GM12873 (cell line): ENCODE measurements at regions not wholly inside any gene's neighbourhood (a gene's known extent, or its start where the extent isn't known, plus 50 kb on each side); places are given as distances from the start of the nearest gene placed in this dataset.

ENCODE experiments used
- TF ChIP-seq, protein P1 (sequence below): IDR thresholded peaks from 2 replicates; pipeline ENCODE4 v1.5.1; 2012; ENCODE audit warnings: low read depth, mild to moderate bottlenecking, moderate library complexity, low read length, control low read depth; ENCODE audit not compliant: insufficient read depth; ENCODE audit errors: missing control alignments

DNA sequence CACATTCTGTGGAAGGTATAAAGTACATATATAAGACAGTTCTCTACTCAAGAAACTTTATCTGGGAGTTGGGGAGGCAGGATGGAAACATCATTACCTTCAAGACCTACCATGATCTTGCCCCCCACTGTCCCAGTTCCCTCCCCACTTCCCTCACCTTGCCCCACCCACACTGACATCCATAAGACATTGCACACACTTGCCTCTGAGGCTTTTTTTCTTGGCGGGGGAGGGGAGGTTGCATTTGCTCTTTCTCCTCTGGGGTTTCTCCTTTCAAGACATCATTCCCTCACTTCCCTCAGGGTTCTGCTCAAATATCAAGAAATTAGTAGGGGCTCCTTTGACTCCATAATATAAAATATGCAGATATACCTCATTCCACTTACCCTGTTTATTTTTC, 276.0 kb downstream of the ARL4A start:
- TF ChIP-seq, protein P1, sequence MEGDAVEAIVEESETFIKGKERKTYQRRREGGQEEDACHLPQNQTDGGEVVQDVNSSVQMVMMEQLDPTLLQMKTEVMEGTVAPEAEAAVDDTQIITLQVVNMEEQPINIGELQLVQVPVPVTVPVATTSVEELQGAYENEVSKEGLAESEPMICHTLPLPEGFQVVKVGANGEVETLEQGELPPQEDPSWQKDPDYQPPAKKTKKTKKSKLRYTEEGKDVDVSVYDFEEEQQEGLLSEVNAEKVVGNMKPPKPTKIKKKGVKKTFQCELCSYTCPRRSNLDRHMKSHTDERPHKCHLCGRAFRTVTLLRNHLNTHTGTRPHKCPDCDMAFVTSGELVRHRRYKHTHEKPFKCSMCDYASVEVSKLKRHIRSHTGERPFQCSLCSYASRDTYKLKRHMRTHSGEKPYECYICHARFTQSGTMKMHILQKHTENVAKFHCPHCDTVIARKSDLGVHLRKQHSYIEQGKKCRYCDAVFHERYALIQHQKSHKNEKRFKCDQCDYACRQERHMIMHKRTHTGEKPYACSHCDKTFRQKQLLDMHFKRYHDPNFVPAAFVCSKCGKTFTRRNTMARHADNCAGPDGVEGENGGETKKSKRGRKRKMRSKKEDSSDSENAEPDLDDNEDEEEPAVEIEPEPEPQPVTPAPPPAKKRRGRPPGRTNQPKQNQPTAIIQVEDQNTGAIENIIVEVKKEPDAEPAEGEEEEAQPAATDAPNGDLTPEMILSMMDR = no peak

DNA sequence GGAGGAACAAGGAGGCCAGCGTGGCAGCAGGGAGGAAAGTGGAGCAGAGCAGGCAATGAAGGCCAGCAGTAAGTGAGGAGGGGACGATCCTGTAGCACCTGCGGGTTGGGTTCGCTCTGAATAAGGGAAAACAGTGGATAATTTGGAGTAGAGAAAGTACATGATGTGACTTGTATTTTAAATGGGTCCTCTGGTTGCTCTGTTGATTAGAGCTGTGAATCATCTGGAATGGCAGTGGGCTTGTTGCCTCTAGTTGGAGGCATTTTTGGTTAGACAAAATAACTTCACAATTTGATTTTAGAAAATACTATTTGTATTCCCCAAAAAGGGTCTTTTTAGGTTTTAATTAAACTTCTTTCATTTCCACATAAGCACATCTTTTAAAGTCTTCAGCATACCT, 277.4 kb downstream of the ARL4A start:
- TF ChIP-seq, protein P1 = no peak

DNA sequence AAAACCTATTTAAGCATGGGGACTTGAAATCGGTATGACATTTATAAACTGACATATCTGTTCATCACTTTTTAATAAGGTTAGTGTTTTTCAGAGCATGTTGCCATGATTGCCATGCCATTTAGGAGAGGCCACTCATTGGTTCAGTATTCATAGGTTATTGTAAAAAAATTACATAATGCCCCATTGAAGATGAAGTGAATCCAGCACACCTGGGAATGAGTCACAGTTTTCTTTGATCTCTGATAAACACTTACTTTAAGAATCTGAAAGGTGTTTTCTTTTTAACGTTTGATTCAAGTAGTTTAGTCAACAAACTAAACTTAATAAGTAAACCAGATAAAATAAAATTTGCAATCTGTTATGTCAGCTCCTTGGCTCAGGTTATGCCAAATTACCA, 278.3 kb downstream of the ARL4A start:
- TF ChIP-seq, protein P1 = no peak

DNA sequence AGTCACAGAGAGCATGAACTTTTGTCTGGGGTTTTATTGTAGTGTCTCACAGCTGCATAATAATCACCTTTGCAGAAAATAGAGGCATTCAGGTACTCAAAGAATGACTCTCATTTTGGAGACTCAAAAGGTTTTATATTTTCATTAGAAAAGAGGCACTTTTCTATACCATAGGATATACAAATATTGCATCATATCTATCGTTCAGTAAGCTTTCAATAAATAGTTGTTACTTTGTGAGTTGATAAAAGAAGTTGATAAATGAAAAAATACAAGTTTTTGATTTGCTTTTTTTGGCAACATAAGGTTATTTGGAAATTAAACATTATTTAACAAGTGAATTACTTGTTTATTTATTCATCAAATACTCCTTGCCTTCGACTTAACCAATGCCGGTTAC, 279.9 kb downstream of the ARL4A start:
- TF ChIP-seq, protein P1 = no peak

DNA sequence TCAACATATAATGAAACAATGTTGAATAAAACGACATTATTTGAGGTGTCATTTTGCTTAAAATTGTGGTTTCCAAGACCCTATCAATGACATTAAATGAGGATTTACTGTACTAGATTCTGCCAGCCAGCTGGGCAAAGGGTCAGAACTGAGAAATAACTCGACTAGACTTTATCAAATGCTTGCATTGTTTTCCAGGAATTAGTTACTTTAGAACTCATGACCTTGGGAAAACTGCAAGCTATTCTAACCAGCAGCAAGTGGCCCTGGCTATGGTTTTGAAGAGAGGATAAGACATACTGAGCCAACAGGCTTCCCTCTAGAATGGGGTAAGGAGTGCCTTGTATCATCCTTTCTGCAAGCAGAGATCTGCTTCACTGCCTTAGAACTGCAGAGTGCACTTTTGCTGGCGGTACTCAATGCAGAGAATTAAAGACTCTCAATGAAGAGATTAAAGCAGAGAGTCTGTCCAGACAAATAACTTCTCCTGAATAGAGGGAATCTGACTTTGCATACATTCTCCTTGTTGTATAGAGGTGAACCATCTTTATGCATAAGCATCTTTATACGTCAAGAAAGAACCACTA, 281.5 kb downstream of the ARL4A start:
- TF ChIP-seq, protein P1 = no peak

DNA sequence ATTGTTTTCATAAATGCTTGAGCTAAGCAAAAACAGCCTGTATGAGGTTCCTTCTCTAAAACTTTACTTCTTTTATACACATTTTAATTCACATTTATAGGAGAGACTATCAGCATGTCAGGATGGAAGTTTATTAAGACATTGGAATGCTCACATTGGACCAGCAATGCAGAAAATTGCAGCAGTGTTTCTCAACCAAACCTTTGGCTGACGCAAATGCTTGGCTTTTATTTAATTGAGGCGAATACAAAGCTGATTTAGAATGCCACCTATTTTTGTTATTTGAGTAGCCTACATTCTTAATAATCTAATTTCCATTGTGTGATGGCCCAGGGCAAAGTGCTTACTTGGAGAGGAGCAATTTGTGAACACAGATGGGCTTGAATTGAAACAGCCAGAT, 283.2 kb downstream of the ARL4A start:
- TF ChIP-seq, protein P1 = no peak

DNA sequence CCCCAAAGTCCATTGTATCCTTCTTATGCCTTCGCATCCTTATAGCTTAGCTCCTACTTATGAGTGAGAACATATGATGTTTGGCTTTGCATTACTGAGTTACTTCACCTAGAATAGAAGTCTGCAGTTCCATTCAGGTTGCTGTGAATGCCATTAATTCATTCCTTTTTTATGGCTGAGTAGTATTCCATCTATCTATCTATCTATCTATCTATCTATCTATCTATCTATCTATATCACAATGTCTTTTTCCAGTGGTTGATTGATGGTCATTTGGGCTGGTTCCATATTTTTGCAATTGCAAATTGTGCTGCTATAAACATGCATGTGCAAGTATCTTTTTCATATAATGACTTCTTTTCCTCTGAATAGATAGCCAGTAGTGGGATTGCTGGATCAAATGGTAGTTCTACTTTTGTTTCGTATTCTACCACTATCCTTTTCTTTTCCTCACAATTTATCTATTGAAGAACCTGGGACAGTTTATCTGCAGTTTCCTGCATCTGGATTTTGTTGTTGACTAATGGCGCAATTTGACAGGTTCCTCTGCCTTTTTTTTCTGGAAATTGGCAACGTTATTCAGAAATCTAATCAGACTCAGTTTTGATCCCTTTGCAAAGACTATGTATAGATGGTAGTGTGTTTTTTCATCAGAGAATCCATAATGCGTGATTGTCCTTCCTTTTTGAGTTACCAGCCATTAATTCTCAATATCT, 287.2 kb downstream of the ARL4A start:
- TF ChIP-seq, protein P1 = no peak
